Panc1 (cell line): ENCODE measurements at regions not wholly inside any gene's neighbourhood (a gene's known extent, or its start where the extent isn't known, plus 50 kb on each side); places are given as distances from the start of the nearest gene placed in this dataset.

Experiments used
- ATAC-seq: fragments of 200-7000 bp; cut with Tn5 transposase; 2 replicates; pipeline ENCODE4 v1.9.1; 2020; ENCODE audit warnings: mild to moderate bottlenecking, moderate library complexity
- BruUV-seq: library from RNA; stranded (reverse); fragments of 400-500 nt; replicated peaks from 2 replicates; lab custom pipeline; 2021; lab: Mats Ljungman, UMichigan
- CTCF ChIA-PET: fragments of 300-600 bp; sonication (Branson Sonifier 250); formaldehyde crosslinking; loops from one replicate; lab custom pipeline; 2022; ENCODE audit warnings: antibody characterized with exemption; lab: Charles Lee
- POLR2A ChIA-PET: fragments of 300-600 bp; sonication (Branson Sonifier 250); formaldehyde crosslinking; loops from one replicate; lab custom pipeline; 2022; ENCODE audit warnings: antibody characterized with exemption; lab: Charles Lee
- DNase-seq: peaks from one replicate; pipeline ENCODE4 v3.0.0-alpha.2; 2010; ENCODE audit warnings: low read depth, low spot score
- H3K27ac ChIP-seq: 2 replicates; pipeline ENCODE4 v1.5.1; 2011; ENCODE audit warnings: mild to moderate bottlenecking, low read length, inconsistent platforms
- H3K27me3 ChIP-seq: fragments of 200-500 bp; sonication (Bioruptor generic); 2 replicates; pipeline ENCODE4 v1.6.0; 2014; ENCODE audit warnings: low read length, inconsistent platforms; ENCODE audit not compliant: control insufficient read depth, insufficient read depth
- H3K36me3 ChIP-seq: fragments of 200-500 bp; sonication (Bioruptor generic); 2 replicates; pipeline ENCODE4 v1.5.1; 2014; ENCODE audit warnings: inconsistent platforms, mild to moderate bottlenecking, low read length, moderate library complexity; ENCODE audit not compliant: control insufficient read depth, insufficient read depth
- H3K4me1 ChIP-seq: 2 replicates; pipeline ENCODE4 v1.5.1; 2011; ENCODE audit warnings: inconsistent platforms, mild to moderate bottlenecking, low read length, moderate library complexity; ENCODE audit not compliant: control insufficient read depth, insufficient read depth
- H3K4me3 ChIP-seq, 2 experiments: 2 replicates each; pipeline ENCODE4 v1.5.1; 2011 to 2012; ENCODE audit warnings: low read depth in 2 of 2, low read length in 2 of 2, mild to moderate bottlenecking in 2 of 2, inconsistent platforms in 1 of 2, moderate library complexity in 1 of 2
- H3K9me3 ChIP-seq: fragments of 200-500 bp; sonication (Bioruptor generic); 2 replicates; pipeline ENCODE4 v1.5.1; 2014; ENCODE audit warnings: low read depth, mild to moderate bottlenecking, inconsistent platforms, low read length, moderate library complexity; ENCODE audit not compliant: control insufficient read depth, insufficient read depth
- CTCF ChIP-seq: fragments of 450-650 bp; IDR thresholded peaks from 2 replicates; pipeline ENCODE4 v1.5.1; 2017; ENCODE audit warnings: mild to moderate bottlenecking
- POLR2AphosphoS5 ChIP-seq: IDR thresholded peaks from 2 replicates; pipeline ENCODE4 v1.6.1; 2012; ENCODE audit warnings: mild to moderate bottlenecking, low read depth, low read length, moderate library complexity
- SIN3A ChIP-seq: IDR thresholded peaks from 2 replicates; pipeline ENCODE4 v1.6.1; 2012; ENCODE audit warnings: low read depth, mild to moderate bottlenecking, low read length, moderate library complexity, borderline replicate concordance; ENCODE audit not compliant: insufficient read depth
- TCF7L2 ChIP-seq: IDR thresholded peaks from 2 replicates; pipeline ENCODE4 v1.6.1; 2011; ENCODE audit warnings: mild to moderate bottlenecking, low read depth, low read length, inconsistent platforms
- in situ Hi-C: cut with HindIII; loops from 2 replicates; pipeline ENCODE4 v1.10.0; 2016; ENCODE audit warnings: low sequenced_read_pairs, low pct_unique_long_range_greater_than_20kb
- intact Hi-C: fragments of 100-400 bp; cut with micrococcal nuclease; formaldehyde crosslinking; loops from one replicate; pipeline ENCODE4 v1.10.0; 2022; ENCODE audit not compliant: unreplicated experiment
- TF ChIP-seq, protein P1 (sequence below), 2 experiments: IDR thresholded peaks; 2 replicates each; pipeline ENCODE4 v1.6.1; 2011 to 2012; ENCODE audit warnings: low read depth in 2 of 2, control low read depth in 1 of 2, low read length in 1 of 2, mild to moderate bottlenecking in 1 of 2, moderate library complexity in 1 of 2; ENCODE audit not compliant: insufficient read depth in 1 of 2

DNA sequence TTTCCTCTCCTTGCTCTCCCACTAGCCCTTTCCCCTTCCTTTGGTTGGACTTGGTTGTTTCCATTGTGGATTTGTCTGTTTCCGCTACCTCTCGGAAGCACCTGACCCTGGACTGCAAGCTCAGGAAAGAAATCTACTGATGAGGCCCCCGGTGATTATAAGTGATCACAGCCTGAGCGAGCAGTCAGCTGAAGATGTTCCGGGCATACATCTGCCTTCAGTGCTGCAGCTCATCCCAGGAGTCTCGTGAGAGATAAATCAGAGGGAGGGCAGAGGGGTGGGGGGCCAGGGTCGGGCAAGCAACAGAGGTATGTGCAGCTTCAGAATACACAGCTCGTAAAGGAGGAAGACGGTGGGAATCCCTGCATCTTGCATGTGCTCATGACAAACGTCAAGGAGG, 102.1 kb downstream of the MRPL46 start:
- BruUV-seq = no TSS peak
- ChIA-PET CTCF (no interaction called here), POLR2A (no interaction called here)
- TF ChIP-seq, protein P1, sequence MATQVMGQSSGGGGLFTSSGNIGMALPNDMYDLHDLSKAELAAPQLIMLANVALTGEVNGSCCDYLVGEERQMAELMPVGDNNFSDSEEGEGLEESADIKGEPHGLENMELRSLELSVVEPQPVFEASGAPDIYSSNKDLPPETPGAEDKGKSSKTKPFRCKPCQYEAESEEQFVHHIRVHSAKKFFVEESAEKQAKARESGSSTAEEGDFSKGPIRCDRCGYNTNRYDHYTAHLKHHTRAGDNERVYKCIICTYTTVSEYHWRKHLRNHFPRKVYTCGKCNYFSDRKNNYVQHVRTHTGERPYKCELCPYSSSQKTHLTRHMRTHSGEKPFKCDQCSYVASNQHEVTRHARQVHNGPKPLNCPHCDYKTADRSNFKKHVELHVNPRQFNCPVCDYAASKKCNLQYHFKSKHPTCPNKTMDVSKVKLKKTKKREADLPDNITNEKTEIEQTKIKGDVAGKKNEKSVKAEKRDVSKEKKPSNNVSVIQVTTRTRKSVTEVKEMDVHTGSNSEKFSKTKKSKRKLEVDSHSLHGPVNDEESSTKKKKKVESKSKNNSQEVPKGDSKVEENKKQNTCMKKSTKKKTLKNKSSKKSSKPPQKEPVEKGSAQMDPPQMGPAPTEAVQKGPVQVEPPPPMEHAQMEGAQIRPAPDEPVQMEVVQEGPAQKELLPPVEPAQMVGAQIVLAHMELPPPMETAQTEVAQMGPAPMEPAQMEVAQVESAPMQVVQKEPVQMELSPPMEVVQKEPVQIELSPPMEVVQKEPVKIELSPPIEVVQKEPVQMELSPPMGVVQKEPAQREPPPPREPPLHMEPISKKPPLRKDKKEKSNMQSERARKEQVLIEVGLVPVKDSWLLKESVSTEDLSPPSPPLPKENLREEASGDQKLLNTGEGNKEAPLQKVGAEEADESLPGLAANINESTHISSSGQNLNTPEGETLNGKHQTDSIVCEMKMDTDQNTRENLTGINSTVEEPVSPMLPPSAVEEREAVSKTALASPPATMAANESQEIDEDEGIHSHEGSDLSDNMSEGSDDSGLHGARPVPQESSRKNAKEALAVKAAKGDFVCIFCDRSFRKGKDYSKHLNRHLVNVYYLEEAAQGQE (IDR thresholded peaks at IDR 0.05; ENCODE audit: insufficient read depth in 1 of 2, low read depth in 2 of 2, low read length in 1 of 2) = no peak
- TF ChIP-seq SIN3A = no peak
- no peak for TF ChIP-seq TCF7L2
- TF ChIP-seq POLR2AphosphoS5 = no peak
- TF ChIP-seq CTCF = no peak
- DNase-seq = no peak
- Histone ChIP-seq H3K27me3 (peaks cover 4% of the 10 kb centered on the region; the same call in 1 of the 2 replicates), H3K36me3 (no peaks in the 10 kb centered on the region), H3K4me3 (no peak overlapping the region), H3K9me3 (no peaks in the 10 kb centered on the region), H3K27ac (no peak overlapping the region), H3K4me1 (no peaks in the 10 kb centered on the region)
- intact Hi-C loops (no loop called here), in situ Hi-C loops (no loop called here)
- ATAC-seq = no peak

GRCh38 chr15:88348579-88349230, 92.2 kb upstream of the NTRK3 start:
- in situ Hi-C loops = no loop called here
- CTCF ChIA-PET = no interaction called here
- DNase-seq (no peak), ATAC-seq (no peak)
- H3K4me1 ChIP-seq = no peaks in the 10 kb centered on the region
- BruUV-seq = no TSS peak
- H3K36me3 ChIP-seq = no peaks in the 10 kb centered on the region
- peaks cover 5% of the 10 kb centered on the region for H3K9me3 ChIP-seq
- POLR2A ChIA-PET = no interaction called here
- H3K27me3 ChIP-seq = peaks cover 6% of the 10 kb centered on the region
- H3K4me3 ChIP-seq = no peak overlapping the region
- intact Hi-C loops = no loop called here
- H3K27ac ChIP-seq = no peak overlapping the region
- TF ChIP-seq CTCF (no peak), SIN3A (no peak), POLR2AphosphoS5 (no peak), TCF7L2 (no peak)
- TF ChIP-seq, protein P1 (IDR thresholded peaks at IDR 0.05; ENCODE audit: insufficient read depth in 1 of 2, low read depth in 2 of 2, low read length in 1 of 2) = no peak
